ENCODE measurements at regions not wholly inside any gene's neighbourhood (a gene's known extent, or its start where the extent isn't known, plus 50 kb on each side); places are given as distances from the start of the nearest gene placed in this dataset.
"Not testable (repeated sequence)": the region's sequence is repeated elsewhere in the genome, so short reads cannot be mapped to it uniquely, and the experiment has no call there.

- TF ChIP-seq CTCF (conservative IDR thresholded peaks at IDR 0.05 in 1 of 2, IDR thresholded peaks at IDR 0.05 in 1 of 2; ENCODE audit: low read depth in 1 of 2, low read length in 2 of 2); EZH2 (IDR thresholded peaks at IDR 0.05; ENCODE audit: low read length, missing control alignments): not testable (repeated sequence)
Measured at GRCh38 chr5:119987077-119987476, 357.7 kb downstream of the FAM170A start.
